NT2/D1 (cell line): ENCODE measurements at regions not wholly inside any gene's neighbourhood (a gene's known extent, or its start where the extent isn't known, plus 50 kb on each side); places are given as distances from the start of the nearest gene placed in this dataset.

Experiments used
- SUZ12 ChIP-seq: IDR thresholded peaks from 2 replicates; pipeline ENCODE4 v1.6.1; 2011; ENCODE audit not compliant: insufficient read length, insufficient read depth; ENCODE audit errors: extremely low read depth
- YY1 ChIP-seq: IDR thresholded peaks from 2 replicates; pipeline ENCODE4 v1.6.1; 2011; ENCODE audit not compliant: insufficient read length, insufficient read depth
- ZNF274 ChIP-seq: IDR thresholded peaks from 2 replicates; pipeline ENCODE4 v1.6.1; 2011; ENCODE audit warnings: mild to moderate bottlenecking, low read depth, low read length

DNA sequence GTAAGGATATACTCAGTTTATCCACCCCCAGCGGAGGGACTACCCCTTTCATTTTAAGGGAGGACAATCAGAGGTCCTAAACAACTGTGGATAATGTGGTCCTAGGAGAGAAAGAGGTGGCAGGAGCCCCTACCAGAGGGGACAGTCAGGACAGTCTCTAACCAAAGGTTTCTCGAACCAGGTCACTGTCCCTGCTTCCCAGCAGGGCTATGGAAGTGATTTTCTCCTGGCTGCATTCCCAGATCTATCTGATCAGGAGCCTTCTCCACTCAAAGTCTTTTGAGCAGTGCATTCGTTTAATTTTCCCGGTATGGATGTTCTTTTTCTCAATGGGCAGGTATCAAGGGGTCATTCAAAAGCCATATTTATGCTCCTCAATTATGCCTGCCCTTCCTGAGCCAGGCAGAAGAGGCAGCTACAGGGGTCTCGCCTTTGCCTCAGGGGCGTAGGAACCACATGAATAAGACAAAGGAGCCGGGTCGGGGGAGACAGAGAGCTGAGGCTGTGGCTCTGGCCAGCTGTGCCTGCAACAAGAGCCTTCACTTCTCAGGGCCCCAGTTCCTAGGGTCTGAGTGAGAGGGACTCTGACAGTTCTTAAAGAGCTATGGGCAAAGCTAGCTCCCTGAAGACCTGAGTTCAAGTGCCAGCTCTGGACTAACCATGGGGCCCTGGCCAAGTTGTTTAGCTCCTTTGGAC is 62.5 kb upstream of the DMRTB1 start:
- TF ChIP-seq YY1 (no peak), SUZ12 (no peak), ZNF274 (no peak)
